ENCODE measurements at regions not wholly inside any gene's neighbourhood (a gene's known extent, or its start where the extent isn't known, plus 50 kb on each side); places are given as distances from the start of the nearest gene placed in this dataset.
"Not testable (repeated sequence)": the region's sequence is repeated elsewhere in the genome, so short reads cannot be mapped to it uniquely, and the experiment has no call there.

DNA sequence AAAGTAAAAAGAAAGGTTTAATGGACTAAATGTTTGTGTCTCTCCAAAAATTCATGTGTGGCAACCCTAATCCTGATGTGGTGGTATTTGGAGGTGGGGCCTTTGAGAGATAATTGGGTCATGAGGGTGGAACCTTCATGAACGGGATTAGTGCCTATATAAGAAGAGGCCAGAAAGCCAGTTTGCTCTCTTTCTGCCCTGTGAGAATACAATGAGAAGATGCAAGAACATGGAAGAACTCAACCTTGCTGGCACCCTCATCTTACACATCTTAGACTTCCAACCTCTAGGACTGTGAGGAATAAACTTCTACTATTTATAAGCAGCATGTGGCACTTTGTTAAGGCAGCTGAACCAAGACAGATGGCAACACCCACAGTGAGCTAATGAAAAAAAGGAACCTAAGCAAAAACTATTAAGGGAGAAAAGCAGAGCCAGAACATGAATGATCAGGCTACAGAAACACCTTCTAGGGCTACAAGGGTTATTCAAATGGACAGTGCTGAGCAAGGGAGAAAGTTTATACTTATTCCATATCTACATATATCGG, 159.5 kb downstream of the PLK2 start:
- no peak overlapping the region for H3K27ac ChIP-seq
- TF ChIP-seq ZFX (IDR thresholded peaks at IDR 0.05; ENCODE audit: borderline replicate concordance) = no peak
- TF ChIP-seq, protein P1, sequence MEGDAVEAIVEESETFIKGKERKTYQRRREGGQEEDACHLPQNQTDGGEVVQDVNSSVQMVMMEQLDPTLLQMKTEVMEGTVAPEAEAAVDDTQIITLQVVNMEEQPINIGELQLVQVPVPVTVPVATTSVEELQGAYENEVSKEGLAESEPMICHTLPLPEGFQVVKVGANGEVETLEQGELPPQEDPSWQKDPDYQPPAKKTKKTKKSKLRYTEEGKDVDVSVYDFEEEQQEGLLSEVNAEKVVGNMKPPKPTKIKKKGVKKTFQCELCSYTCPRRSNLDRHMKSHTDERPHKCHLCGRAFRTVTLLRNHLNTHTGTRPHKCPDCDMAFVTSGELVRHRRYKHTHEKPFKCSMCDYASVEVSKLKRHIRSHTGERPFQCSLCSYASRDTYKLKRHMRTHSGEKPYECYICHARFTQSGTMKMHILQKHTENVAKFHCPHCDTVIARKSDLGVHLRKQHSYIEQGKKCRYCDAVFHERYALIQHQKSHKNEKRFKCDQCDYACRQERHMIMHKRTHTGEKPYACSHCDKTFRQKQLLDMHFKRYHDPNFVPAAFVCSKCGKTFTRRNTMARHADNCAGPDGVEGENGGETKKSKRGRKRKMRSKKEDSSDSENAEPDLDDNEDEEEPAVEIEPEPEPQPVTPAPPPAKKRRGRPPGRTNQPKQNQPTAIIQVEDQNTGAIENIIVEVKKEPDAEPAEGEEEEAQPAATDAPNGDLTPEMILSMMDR (IDR thresholded peaks at IDR 0.05) = no peak

- TF ChIP-seq ZFX (IDR thresholded peaks at IDR 0.05; ENCODE audit: borderline replicate concordance) = no peak
- TF ChIP-seq, protein P1 (IDR thresholded peaks at IDR 0.05) = no peak
- H3K27ac ChIP-seq = no peak overlapping the region
Observed at GRCh38 chr5:58299256-58299655, 160.6 kb downstream of the PLK2 start.

- no peak overlapping the region for H3K27ac ChIP-seq
- TF ChIP-seq, protein P1 (IDR thresholded peaks at IDR 0.05) = no peak
- no peak for TF ChIP-seq ZFX (IDR thresholded peaks at IDR 0.05; ENCODE audit: borderline replicate concordance)
Observed at GRCh38 chr5:58294598-58295305, 165.1 kb downstream of the PLK2 start.

GRCh38 chr5:58288275-58288674, 171.6 kb downstream of the PLK2 start:
- H3K27ac ChIP-seq = not testable (repeated sequence)

- no peak overlapping the region for H3K27ac ChIP-seq
- TF ChIP-seq ZFX (IDR thresholded peaks at IDR 0.05; ENCODE audit: borderline replicate concordance) = no peak
- TF ChIP-seq, protein P1 (IDR thresholded peaks at IDR 0.05) = no peak
Observed at GRCh38 chr5:58286741-58287140, 173.1 kb downstream of the PLK2 start.

- H3K27ac ChIP-seq = no peak overlapping the region
- TF ChIP-seq, protein P1 (IDR thresholded peaks at IDR 0.05) = no peak
- TF ChIP-seq ZFX (IDR thresholded peaks at IDR 0.05; ENCODE audit: borderline replicate concordance) = no peak
Observed at GRCh38 chr5:58285900-58286299, 174.0 kb downstream of the PLK2 start.

- no peak overlapping the region for H3K27ac ChIP-seq
- TF ChIP-seq, protein P1 (IDR thresholded peaks at IDR 0.05) = no peak
- TF ChIP-seq ZFX (IDR thresholded peaks at IDR 0.05; ENCODE audit: borderline replicate concordance) = no peak
Observed at GRCh38 chr5:58284886-58285285, 175.0 kb downstream of the PLK2 start.

All from 22Rv1 (cell line).